PC-3 (cell line): ENCODE measurements at regions not wholly inside any gene's neighbourhood (a gene's known extent, or its start where the extent isn't known, plus 50 kb on each side); places are given as distances from the start of the nearest gene placed in this dataset.

ENCODE experiments used
- CTCF ChIP-seq: fragments of 300-600 bp; sonication (generic); conservative IDR thresholded peaks from 2 replicates; pipeline ENCODE4 v1.5.1; 2017; ENCODE audit warnings: antibody characterized with exemption, low read depth, mild to moderate bottlenecking, low read length
- EZH2phosphoT487 ChIP-seq: fragments of 300-600 bp; sonication (generic); IDR thresholded peaks from 2 replicates; pipeline ENCODE4 v1.6.1; 2018; ENCODE audit warnings: mild to moderate bottlenecking, antibody characterized with exemption, low read length, borderline replicate concordance

DNA sequence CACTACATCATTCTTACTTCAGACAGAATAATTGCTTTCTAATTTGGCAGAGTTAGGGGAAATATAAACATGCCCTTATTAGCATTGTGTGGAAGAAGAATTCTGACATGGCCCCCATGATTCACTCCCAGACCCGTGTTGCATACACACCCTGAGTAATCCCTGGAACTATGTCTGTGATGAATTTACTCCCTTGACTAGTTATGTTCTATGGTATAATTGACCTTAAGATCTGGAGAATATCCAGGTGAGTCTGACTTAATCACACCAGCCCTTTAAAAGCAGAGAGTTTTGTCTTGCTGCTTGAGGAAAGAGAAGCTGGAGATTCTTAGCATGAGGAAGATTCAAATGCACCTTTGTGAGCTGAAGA is 262.9 kb downstream of the SOX4 start:
- TF ChIP-seq EZH2phosphoT487 (no peak), CTCF (no peak)
